AG09309 (cell line): ENCODE measurements at regions not wholly inside any gene's neighbourhood (a gene's known extent, or its start where the extent isn't known, plus 50 kb on each side); places are given as distances from the start of the nearest gene placed in this dataset.

ENCODE experiments used
- DNase-seq: peaks from one replicate; pipeline ENCODE4 v3.0.0-alpha.2; 2010; ENCODE audit warnings: low read depth
- H3K4me3 ChIP-seq: 2 replicates; pipeline ENCODE4 v1.5.1; 2011; ENCODE audit warnings: mild to moderate bottlenecking, low read depth, low read length, moderate library complexity; ENCODE audit not compliant: control insufficient read depth
- CTCF ChIP-seq: IDR thresholded peaks from 2 replicates; pipeline ENCODE4 v1.5.1; 2011; ENCODE audit warnings: mild to moderate bottlenecking, low read depth, low read length, inconsistent platforms; ENCODE audit not compliant: insufficient read depth, control insufficient read depth; ENCODE audit errors: missing control alignments

- no peak overlapping the region for H3K4me3 ChIP-seq
- no peak for TF ChIP-seq CTCF
- no peak for DNase-seq
These were observed 202.6 kb upstream of the GYPA start for GRCh38 chr4:144342949-144343760.

- TF ChIP-seq CTCF = no peak
- H3K4me3 ChIP-seq = no peak overlapping the region
- no peak for DNase-seq
These were observed 206.6 kb upstream of the GYPA start for GRCh38 chr4:144347121-144347520.

GRCh38 chr4:144350706-144351105, 210.2 kb upstream of the GYPA start:
- no peak for DNase-seq
- TF ChIP-seq CTCF = no peak
- no peak overlapping the region for H3K4me3 ChIP-seq

GRCh38 chr4:144351306-144351705, 210.8 kb upstream of the GYPA start:
- TF ChIP-seq CTCF = no peak
- H3K4me3 ChIP-seq = no peak overlapping the region
- no peak for DNase-seq

- DNase-seq = no peak
- H3K4me3 ChIP-seq = no peak overlapping the region
- TF ChIP-seq CTCF = no peak
These were observed 212.8 kb upstream of the GYPA start for GRCh38 chr4:144353292-144353691.

- no peak overlapping the region for H3K4me3 ChIP-seq
- TF ChIP-seq CTCF = peak; percentile 14
- peak; percentile 61 for DNase-seq
These were observed 215.6 kb upstream of the GYPA start for GRCh38 chr4:144355811-144356757.
